HG02884 (cell line): ENCODE measurements at regions not wholly inside any gene's neighbourhood (a gene's known extent, or its start where the extent isn't known, plus 50 kb on each side); places are given as distances from the start of the nearest gene placed in this dataset.
A peak's percentile ranks its signal among the peaks of the same experiment; 100 is the strongest.

ENCODE experiments used
- ATAC-seq: cut with Tn5 transposase; IDR thresholded peaks from one replicate; pipeline ENCODE4 v1.9.1; 2021; ENCODE audit warnings: mild to moderate bottlenecking, moderate library complexity; ENCODE audit not compliant: unreplicated experiment

GRCh38 chr1:229024528-229025130 is 246.3 kb upstream of the RAB4A start:
- no peak for ATAC-seq

GRCh38 chr1:229025576-229025975 is 245.3 kb upstream of the RAB4A start:
- ATAC-seq, result no peak

- ATAC-seq, result no peak
These were observed 243.8 kb upstream of the RAB4A start for GRCh38 chr1:229027158-229027557.

- no peak for ATAC-seq
These were observed 243.2 kb upstream of the RAB4A start for GRCh38 chr1:229027622-229028182.

- no peak for ATAC-seq
These were observed 242.4 kb upstream of the RAB4A start for GRCh38 chr1:229028544-229028943.

- ATAC-seq, result no peak
These were observed 241.7 kb upstream of the RAB4A start for GRCh38 chr1:229028987-229029878.

- ATAC-seq, result no peak
These were observed 241.1 kb upstream of the RAB4A start for GRCh38 chr1:229029879-229030235.

- no peak for ATAC-seq
These were observed 240.3 kb upstream of the RAB4A start for GRCh38 chr1:229030630-229031029.

GRCh38 chr1:229031061-229031460 is 239.8 kb upstream of the RAB4A start:
- ATAC-seq, result no peak

GRCh38 chr1:229031481-229032341 is 239.2 kb upstream of the RAB4A start:
- ATAC-seq, result no peak

GRCh38 chr1:229032375-229032774 is 238.5 kb upstream of the RAB4A start:
- ATAC-seq, result no peak

GRCh38 chr1:229033480-229033879 is 237.4 kb upstream of the RAB4A start:
- ATAC-seq, result no peak

GRCh38 chr1:229034342-229034741 is 236.6 kb upstream of the RAB4A start:
- ATAC-seq, result no peak

GRCh38 chr1:229035054-229035747 is 235.7 kb upstream of the RAB4A start:
- ATAC-seq, result peak; percentile 90

- peak; percentile 25 for ATAC-seq
These were observed 235.2 kb upstream of the RAB4A start for GRCh38 chr1:229035748-229036082.

GRCh38 chr1:229037806-229038405 is 233.0 kb upstream of the RAB4A start:
- ATAC-seq, result no peak

GRCh38 chr1:229040630-229041358 is 230.1 kb upstream of the RAB4A start:
- no peak for ATAC-seq

GRCh38 chr1:229041946-229042345 is 229.0 kb upstream of the RAB4A start:
- no peak for ATAC-seq

- no peak for ATAC-seq
These were observed 228.4 kb upstream of the RAB4A start for GRCh38 chr1:229042482-229042881.

- ATAC-seq, result no peak
These were observed 227.8 kb upstream of the RAB4A start for GRCh38 chr1:229043115-229043514.
